B cell (primary cell): ENCODE measurements at regions not wholly inside any gene's neighbourhood (a gene's known extent, or its start where the extent isn't known, plus 50 kb on each side); places are given as distances from the start of the nearest gene placed in this dataset.

Source experiments
- ATAC-seq: fragments of 200-7000 bp; cut with Tn5 transposase; one replicate; pipeline ENCODE4 v1.10.0; 2021; ENCODE audit warnings: low read depth, mild to moderate bottlenecking, moderate number of reproducible peaks, moderate library complexity
- CTCF ChIA-PET: fragments of 350-600 bp; sonication (Branson Sonifier 250); formaldehyde crosslinking; loops from one replicate; lab custom pipeline; 2021; ENCODE audit warnings: antibody characterized with exemption, inconsistent platforms; lab: Charles Lee
- POLR2A ChIA-PET: fragments of 350-600 bp; sonication (Branson Sonifier 250); formaldehyde crosslinking; loops from one replicate; lab custom pipeline; 2021; ENCODE audit warnings: antibody characterized with exemption; lab: Charles Lee
- DNase-seq: peaks from one replicate; pipeline ENCODE4 v3.0.0; 2013
- H2AFZ ChIP-seq: 2 replicates; pipeline ENCODE4 v1.6.1; 2012; ENCODE audit warnings: mild to moderate bottlenecking, low read depth, low read length; ENCODE audit not compliant: insufficient read depth, poor library complexity, severe bottlenecking
- H3K27ac ChIP-seq, 2 donors: 1 replicate in 1 of 2; 2 replicates in 1 of 2; pipeline ENCODE4 v1.5.1; 2012 to 2013; ENCODE audit warnings: low read length in 2 of 2, mild to moderate bottlenecking in 2 of 2, moderate library complexity in 1 of 2
- H3K27me3 ChIP-seq, 4 experiments: fragments of 200-600 bp in 1 of 4; sonication (generic) in 1 of 4; replicated peaks in 1 of 4; 1 replicate in 2 of 4; 2 replicates in 2 of 4; pipeline versions ENCODE4 v1.6.1 to v1.7.0; 2013 to 2016; ENCODE audit warnings: low read length in 3 of 4, mild to moderate bottlenecking in 2 of 4, mixed read lengths in 1 of 4, moderate library complexity in 1 of 4; ENCODE audit not compliant: insufficient read depth in 4 of 4, control insufficient read depth in 3 of 4; ENCODE audit errors: control extremely low read depth in 1 of 4
- H3K36me3 ChIP-seq, 2 experiments: replicated peaks in 1 of 2; 1 replicate in 1 of 2; 2 replicates in 1 of 2; pipeline versions ENCODE4 v1.6.1 to v1.7.1; 2013; ENCODE audit warnings: low read length in 1 of 2; ENCODE audit not compliant: insufficient read depth in 2 of 2, control insufficient read depth in 1 of 2; ENCODE audit errors: control extremely low read depth in 1 of 2, extremely low read depth in 1 of 2
- H3K4me1 ChIP-seq, 2 donors: fragments of 200-600 bp in 1 of 2; sonication (generic) in 1 of 2; 1 replicate in 1 of 2; 2 replicates in 1 of 2; pipeline versions ENCODE4 v1.5.1 to v1.6.1; 2013 to 2017; ENCODE audit warnings: low read length in 2 of 2; ENCODE audit not compliant: control insufficient read depth in 2 of 2, insufficient read depth in 2 of 2
- H3K4me2 ChIP-seq: replicated peaks from 2 replicates; pipeline ENCODE3; 2012; ENCODE audit warnings: mild to moderate bottlenecking, low read depth, low read length; ENCODE audit not compliant: poor library complexity, severe bottlenecking
- H3K4me3 ChIP-seq, 5 experiments: fragments of 200-600 bp in 1 of 5; sonication (generic) in 1 of 5; 1 replicate in 3 of 5; 2 replicates in 2 of 5; pipeline versions ENCODE4 v1.5.1 to v1.7.0; 2011 to 2016; ENCODE audit warnings: low read length in 4 of 5, mild to moderate bottlenecking in 4 of 5, low read depth in 2 of 5, control low read depth in 1 of 5, moderate library complexity in 1 of 5; ENCODE audit not compliant: insufficient read depth in 1 of 5; ENCODE audit errors: control extremely low read depth in 1 of 5, extremely low read depth in 1 of 5
- H3K79me2 ChIP-seq: fragments of 200-600 bp; sonication (generic); one replicate; pipeline ENCODE4 v1.6.0; 2016; ENCODE audit warnings: low read length; ENCODE audit not compliant: control insufficient read depth, insufficient read depth
- H3K9ac ChIP-seq: fragments of 200-600 bp; sonication (generic); 2 replicates; pipeline ENCODE4 v1.6.1; 2017; ENCODE audit warnings: mild to moderate bottlenecking, low read length, moderate library complexity
- H3K9me3 ChIP-seq, 3 donors: one replicate each; pipeline versions ENCODE4 v1.6.1 to v1.7.1; 2013; ENCODE audit warnings: low read length in 2 of 3; ENCODE audit not compliant: control insufficient read depth in 2 of 3, insufficient read depth in 1 of 3; ENCODE audit errors: control extremely low read depth in 1 of 3
- H4K20me1 ChIP-seq: 2 replicates; pipeline ENCODE4 v1.6.0; 2012; ENCODE audit warnings: mild to moderate bottlenecking, low read length; ENCODE audit not compliant: insufficient read depth, control insufficient read depth, poor library complexity, severe bottlenecking
- H3K27ac Mint-ChIP-seq: one replicate; pipeline ENCODE4 v1.8.0; 2021; ENCODE audit warnings: mixed read lengths
- H3K27me3 Mint-ChIP-seq: one replicate; pipeline ENCODE4 v1.8.0; 2021; ENCODE audit warnings: mixed read lengths
- H3K4me1 Mint-ChIP-seq: one replicate; pipeline ENCODE4 v1.8.0; 2021; ENCODE audit warnings: mixed read lengths
- H3K4me3 Mint-ChIP-seq: one replicate; pipeline ENCODE4 v1.8.0; 2021; ENCODE audit warnings: mixed read lengths
- H3K9me3 Mint-ChIP-seq: one replicate; pipeline ENCODE4 v1.8.0; 2022; ENCODE audit warnings: mixed read lengths; ENCODE audit not compliant: insufficient read depth
- EZH2 ChIP-seq: IDR thresholded peaks from 2 replicates; pipeline ENCODE4 v1.6.1; 2012; ENCODE audit warnings: borderline replicate concordance, low read depth, mild to moderate bottlenecking, moderate library complexity, low read length; ENCODE audit not compliant: insufficient read depth, poor library complexity, severe bottlenecking
- WGBS: methylation state at CpG from one replicate; pipeline ENCODE4 v1.1.5; 2013; ENCODE audit warnings: missing lambda C conversion rate; ENCODE audit not compliant: insufficient coverage; 5-methylcytosine and 5-hydroxymethylcytosine counted together
- intact Hi-C: fragments of 100-400 bp; cut with micrococcal nuclease; formaldehyde crosslinking; loops from one replicate; pipeline ENCODE4 v1.10.0; 2022
- TF ChIP-seq, protein P1 (sequence below): fragments of 200-600 bp; IDR thresholded peaks from one replicate; pipeline ENCODE4 v1.8.0; 2022; ENCODE audit warnings: antibody characterized with exemption, mild to moderate bottlenecking

DNA sequence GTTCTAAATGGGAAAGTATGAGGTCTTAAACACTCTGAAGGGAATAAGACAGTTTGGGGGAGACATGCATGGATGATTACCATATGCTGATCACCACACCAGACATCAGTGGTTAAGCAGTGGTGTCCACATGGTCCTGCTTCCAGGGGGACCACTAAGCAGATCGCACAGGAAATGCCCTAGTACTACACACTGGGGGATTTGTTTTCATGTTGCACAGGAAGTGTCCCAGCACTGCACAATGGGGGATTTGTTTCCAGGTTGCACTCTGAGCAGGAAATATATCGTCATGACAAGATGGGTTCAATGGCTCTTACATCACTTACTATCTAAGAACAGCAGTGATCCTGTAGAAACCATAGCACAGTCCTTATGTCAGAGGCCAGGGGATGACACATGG, 245.5 kb downstream of the BCL11B start:
- no peaks in the 10 kb centered on the region for H3K27me3 ChIP-seq
- H2AFZ ChIP-seq = no peak overlapping the region
- ChIA-PET POLR2A (no interaction called here), CTCF (no interaction called here)
- no peaks in the 10 kb centered on the region for H3K79me2 ChIP-seq
- intact Hi-C loops = no loop called here
- H3K36me3 ChIP-seq = no peaks in the 10 kb centered on the region
- peaks cover 0 to 29% (median 0%) of the 10 kb centered on the region in 3 donors for H3K9me3 ChIP-seq
- DNase-seq (no peak), ATAC-seq (no peak)
- H3K4me2 ChIP-seq = no peak overlapping the region
- H3K4me3 ChIP-seq = no peak overlapping the region
- no peaks in the 10 kb centered on the region for H4K20me1 ChIP-seq
- Mint-ChIP-seq H3K9me3 (peaks cover 2% of the 10 kb centered on the region), H3K27me3 (no peaks in the 10 kb centered on the region), H3K4me3 (no peak overlapping the region), H3K27ac (no peak overlapping the region), H3K4me1 (no peaks in the 10 kb centered on the region)
- no peaks in the 10 kb centered on the region for H3K4me1 ChIP-seq
- no peak overlapping the region for H3K27ac ChIP-seq
- 0% methylated on average over 1 of the region's 2 CpGs for WGBS
- TF ChIP-seq, protein P1, sequence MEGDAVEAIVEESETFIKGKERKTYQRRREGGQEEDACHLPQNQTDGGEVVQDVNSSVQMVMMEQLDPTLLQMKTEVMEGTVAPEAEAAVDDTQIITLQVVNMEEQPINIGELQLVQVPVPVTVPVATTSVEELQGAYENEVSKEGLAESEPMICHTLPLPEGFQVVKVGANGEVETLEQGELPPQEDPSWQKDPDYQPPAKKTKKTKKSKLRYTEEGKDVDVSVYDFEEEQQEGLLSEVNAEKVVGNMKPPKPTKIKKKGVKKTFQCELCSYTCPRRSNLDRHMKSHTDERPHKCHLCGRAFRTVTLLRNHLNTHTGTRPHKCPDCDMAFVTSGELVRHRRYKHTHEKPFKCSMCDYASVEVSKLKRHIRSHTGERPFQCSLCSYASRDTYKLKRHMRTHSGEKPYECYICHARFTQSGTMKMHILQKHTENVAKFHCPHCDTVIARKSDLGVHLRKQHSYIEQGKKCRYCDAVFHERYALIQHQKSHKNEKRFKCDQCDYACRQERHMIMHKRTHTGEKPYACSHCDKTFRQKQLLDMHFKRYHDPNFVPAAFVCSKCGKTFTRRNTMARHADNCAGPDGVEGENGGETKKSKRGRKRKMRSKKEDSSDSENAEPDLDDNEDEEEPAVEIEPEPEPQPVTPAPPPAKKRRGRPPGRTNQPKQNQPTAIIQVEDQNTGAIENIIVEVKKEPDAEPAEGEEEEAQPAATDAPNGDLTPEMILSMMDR = no peak
- TF ChIP-seq EZH2 = no peak
- H3K9ac ChIP-seq = no peak overlapping the region

DNA sequence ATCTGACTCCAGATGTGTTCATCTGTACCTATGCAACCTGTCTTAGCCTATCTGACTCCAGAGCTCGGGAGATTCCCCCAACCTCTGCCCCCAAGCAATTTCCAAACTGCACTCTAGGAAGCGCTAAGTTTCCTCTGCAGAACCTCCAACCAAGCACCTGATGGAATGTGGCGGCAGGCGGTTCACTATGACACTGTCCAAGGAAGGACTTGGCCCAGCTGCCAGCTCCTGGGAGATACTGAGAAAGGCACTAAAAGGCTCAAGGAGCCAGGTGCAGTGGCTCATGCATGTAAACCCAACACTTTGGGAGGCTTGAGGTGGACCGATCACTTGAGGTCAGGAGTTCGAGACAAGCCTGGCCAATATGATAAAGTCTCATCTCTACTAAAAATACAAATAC, 244.0 kb downstream of the BCL11B start:
- Mint-ChIP-seq H3K27me3 (no peaks in the 10 kb centered on the region), H3K4me1 (no peaks in the 10 kb centered on the region), H3K9me3 (peaks cover 9% of the 10 kb centered on the region), H3K27ac (no peak overlapping the region), H3K4me3 (no peak overlapping the region)
- Histone ChIP-seq H3K9me3 (peaks cover 0 to 31% (median 0%) of the 10 kb centered on the region in 3 donors), H3K27ac (no peak overlapping the region), H3K36me3 (no peaks in the 10 kb centered on the region), H3K9ac (no peak overlapping the region), H3K4me2 (no peak overlapping the region), H3K4me3 (no peak overlapping the region), H3K79me2 (no peaks in the 10 kb centered on the region), H2AFZ (no peak overlapping the region), H4K20me1 (no peaks in the 10 kb centered on the region), H3K27me3 (no peaks in the 10 kb centered on the region), H3K4me1 (no peaks in the 10 kb centered on the region)
- POLR2A ChIA-PET = no interaction called here
- DNase-seq = no peak
- TF ChIP-seq, protein P1 = no peak
- CTCF ChIA-PET = no interaction called here
- intact Hi-C loops = no loop called here
- no peak for ATAC-seq
- 83% methylated on average over 4 of the region's 6 CpGs for WGBS
